ENCODE measurements at regions not wholly inside any gene's neighbourhood (a gene's known extent, or its start where the extent isn't known, plus 50 kb on each side); places are given as distances from the start of the nearest gene placed in this dataset.

DNA sequence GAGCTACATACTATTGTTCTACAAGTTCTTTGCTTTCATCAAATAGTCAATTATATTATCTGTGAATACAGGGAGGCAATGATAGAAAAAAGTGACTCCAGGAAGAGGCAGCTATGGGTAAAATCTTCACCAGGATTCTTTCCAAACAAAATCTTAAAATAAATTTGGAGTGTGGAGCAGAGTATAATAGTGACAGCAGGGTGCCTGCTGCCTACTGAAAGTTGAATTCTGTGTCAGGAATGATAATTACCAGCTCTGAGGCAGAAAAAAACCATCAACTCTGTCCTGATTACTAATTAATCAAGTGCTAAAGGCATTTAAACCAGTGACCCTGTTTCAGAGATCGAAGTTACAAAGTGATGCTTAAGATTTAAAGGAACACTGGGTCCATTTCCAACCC, 148.0 kb downstream of the DIPK2A start:
- peaks cover 4% of the 10 kb centered on the region for H3K9me3 Mint-ChIP-seq (ENCODE audit: unreplicated experiment)
- no peaks in the 10 kb centered on the region for H3K36me3 Mint-ChIP-seq (ENCODE audit: unreplicated experiment)
- no peak overlapping the region for H3K4me3 Mint-ChIP-seq (ENCODE audit: unreplicated experiment)
- TF ChIP-seq, protein P1, sequence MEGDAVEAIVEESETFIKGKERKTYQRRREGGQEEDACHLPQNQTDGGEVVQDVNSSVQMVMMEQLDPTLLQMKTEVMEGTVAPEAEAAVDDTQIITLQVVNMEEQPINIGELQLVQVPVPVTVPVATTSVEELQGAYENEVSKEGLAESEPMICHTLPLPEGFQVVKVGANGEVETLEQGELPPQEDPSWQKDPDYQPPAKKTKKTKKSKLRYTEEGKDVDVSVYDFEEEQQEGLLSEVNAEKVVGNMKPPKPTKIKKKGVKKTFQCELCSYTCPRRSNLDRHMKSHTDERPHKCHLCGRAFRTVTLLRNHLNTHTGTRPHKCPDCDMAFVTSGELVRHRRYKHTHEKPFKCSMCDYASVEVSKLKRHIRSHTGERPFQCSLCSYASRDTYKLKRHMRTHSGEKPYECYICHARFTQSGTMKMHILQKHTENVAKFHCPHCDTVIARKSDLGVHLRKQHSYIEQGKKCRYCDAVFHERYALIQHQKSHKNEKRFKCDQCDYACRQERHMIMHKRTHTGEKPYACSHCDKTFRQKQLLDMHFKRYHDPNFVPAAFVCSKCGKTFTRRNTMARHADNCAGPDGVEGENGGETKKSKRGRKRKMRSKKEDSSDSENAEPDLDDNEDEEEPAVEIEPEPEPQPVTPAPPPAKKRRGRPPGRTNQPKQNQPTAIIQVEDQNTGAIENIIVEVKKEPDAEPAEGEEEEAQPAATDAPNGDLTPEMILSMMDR (IDR thresholded peaks at IDR 0.05; ENCODE audit: partially characterized antibody, unreplicated experiment), result no peak
- H3K27me3 Mint-ChIP-seq (ENCODE audit: unreplicated experiment), result no peaks in the 10 kb centered on the region
- H3K27ac Mint-ChIP-seq (ENCODE audit: unreplicated experiment), result no peak overlapping the region
- DNase-seq, result no peak
- H3K4me1 Mint-ChIP-seq (ENCODE audit: low read depth, unreplicated experiment), result peaks cover 20% of the 10 kb centered on the region

DNA sequence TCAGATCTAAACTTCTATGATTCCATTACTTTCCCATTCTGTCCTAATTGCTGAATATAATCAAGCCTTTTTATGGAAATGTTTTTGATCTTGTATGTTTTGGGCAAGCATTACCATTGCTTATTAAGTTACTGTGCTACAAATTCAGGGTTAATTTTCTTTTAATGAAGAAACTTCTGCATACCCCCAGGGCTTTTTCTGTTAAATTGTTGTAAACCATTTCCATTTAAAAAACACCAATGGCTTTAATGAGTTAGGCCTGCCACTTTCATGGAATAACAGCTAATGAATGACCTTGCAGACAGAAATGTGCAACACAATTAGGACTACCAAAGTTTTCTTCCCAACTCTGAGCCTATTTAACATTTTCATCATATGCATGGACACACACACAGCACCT, 150.0 kb downstream of the DIPK2A start:
- Mint-ChIP-seq H3K4me3 (ENCODE audit: unreplicated experiment) (no peak overlapping the region), H3K27me3 (ENCODE audit: unreplicated experiment) (no peaks in the 10 kb centered on the region), H3K4me1 (ENCODE audit: low read depth, unreplicated experiment) (peaks cover 15% of the 10 kb centered on the region), H3K9me3 (ENCODE audit: unreplicated experiment) (peaks cover 4% of the 10 kb centered on the region), H3K36me3 (ENCODE audit: unreplicated experiment) (peaks cover 4% of the 10 kb centered on the region), H3K27ac (ENCODE audit: unreplicated experiment) (no peak overlapping the region)
- DNase-seq, result no peak
- TF ChIP-seq, protein P1 (IDR thresholded peaks at IDR 0.05; ENCODE audit: partially characterized antibody, unreplicated experiment), result no peak

DNA sequence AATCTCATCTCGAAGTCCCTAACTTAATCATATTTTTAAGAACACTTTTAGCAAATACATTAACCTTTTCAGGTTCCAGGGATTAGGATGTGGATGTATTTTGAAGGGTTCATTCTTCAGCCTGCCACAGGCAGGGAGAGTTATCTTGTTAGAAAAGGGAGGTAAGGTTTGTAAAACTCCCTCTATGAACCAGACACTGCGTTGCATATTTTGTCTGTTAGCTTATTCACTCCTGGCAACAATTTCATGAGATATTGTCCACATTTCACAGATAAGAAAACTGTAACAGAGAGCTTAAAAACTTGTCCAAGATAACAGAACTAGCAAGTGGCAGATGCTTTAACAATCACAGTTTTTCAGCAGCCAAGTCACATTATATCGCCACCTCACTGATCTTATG, 155.4 kb downstream of the DIPK2A start:
- peaks cover 42% of the 10 kb centered on the region for H3K4me1 Mint-ChIP-seq (ENCODE audit: low read depth, unreplicated experiment)
- H3K4me3 Mint-ChIP-seq (ENCODE audit: unreplicated experiment), result no peak overlapping the region
- peaks cover 7% of the 10 kb centered on the region for H3K36me3 Mint-ChIP-seq (ENCODE audit: unreplicated experiment)
- peak overlapping the region; percentile 93 for H3K27ac Mint-ChIP-seq (ENCODE audit: unreplicated experiment)
- TF ChIP-seq, protein P1 (IDR thresholded peaks at IDR 0.05; ENCODE audit: partially characterized antibody, unreplicated experiment), result no peak
- peaks cover 14% of the 10 kb centered on the region for H3K27me3 Mint-ChIP-seq (ENCODE audit: unreplicated experiment)
- H3K9me3 Mint-ChIP-seq (ENCODE audit: unreplicated experiment), result peaks cover 15% of the 10 kb centered on the region
- no peak for DNase-seq

DNA sequence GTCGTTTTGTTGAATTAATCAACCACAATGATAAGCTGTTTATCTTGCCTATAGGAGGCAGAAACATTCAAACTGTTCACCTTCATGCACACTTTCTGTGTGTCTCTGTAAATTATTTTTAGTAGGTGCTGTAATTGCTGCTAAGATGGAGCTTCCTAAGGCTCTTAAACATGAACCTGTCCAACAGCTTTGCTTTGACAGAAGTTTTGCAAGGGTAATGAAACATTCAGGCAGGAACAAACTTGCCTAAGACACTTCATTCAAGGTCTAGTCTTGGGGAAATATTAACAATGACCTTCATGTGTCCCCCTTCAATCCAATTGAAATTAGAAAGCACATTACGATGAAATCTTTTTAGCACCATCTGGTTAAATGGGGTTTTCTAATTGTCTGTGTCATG, 156.1 kb downstream of the DIPK2A start:
- Mint-ChIP-seq H3K4me1 (ENCODE audit: low read depth, unreplicated experiment) (peaks cover 41% of the 10 kb centered on the region), H3K4me3 (ENCODE audit: unreplicated experiment) (peak overlapping the region; percentile 77), H3K36me3 (ENCODE audit: unreplicated experiment) (peaks cover 7% of the 10 kb centered on the region), H3K27me3 (ENCODE audit: unreplicated experiment) (peaks cover 14% of the 10 kb centered on the region), H3K27ac (ENCODE audit: unreplicated experiment) (peak overlapping the region; percentile 93), H3K9me3 (ENCODE audit: unreplicated experiment) (peaks cover 16% of the 10 kb centered on the region)
- TF ChIP-seq, protein P1 (IDR thresholded peaks at IDR 0.05; ENCODE audit: partially characterized antibody, unreplicated experiment), result no peak
- DNase-seq, result no peak

DNA sequence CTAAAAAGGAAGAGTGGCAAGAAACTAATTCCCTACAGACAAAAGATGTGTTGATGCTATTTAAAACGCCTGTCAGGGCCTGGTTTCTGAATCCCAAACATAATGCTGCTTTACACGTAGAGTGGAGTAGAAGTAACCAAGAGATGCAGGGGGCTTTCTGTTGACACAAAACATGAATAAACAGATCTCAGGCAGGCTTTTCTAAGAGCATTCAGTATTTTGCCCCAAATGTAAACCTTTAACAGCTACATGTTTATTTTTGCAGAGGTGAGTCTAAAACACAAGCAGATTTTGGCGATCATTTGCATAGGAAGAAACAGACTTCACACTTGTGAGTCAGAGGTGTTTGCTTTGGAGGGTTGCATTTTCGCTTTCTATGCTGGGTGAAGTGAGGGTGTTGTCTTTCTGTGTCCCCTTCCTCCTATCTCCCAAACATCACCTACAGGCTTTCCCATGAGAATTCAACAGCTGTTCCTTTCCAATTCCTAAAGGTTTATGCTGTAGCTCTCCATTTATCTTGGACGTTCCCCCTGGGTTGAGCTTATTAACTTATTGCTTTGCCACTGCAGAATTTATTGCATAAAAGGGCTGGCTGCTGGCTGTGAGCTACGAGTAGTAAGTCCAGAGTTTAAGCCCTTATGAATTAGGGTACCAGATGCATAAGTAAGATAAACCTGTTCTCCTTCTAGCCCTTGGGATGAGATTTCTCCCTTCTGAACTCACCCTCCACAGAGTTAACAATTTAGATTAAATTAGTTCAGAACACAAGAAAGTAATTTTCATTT, 156.7 kb downstream of the DIPK2A start:
- no peak for DNase-seq
- Mint-ChIP-seq H3K27ac (ENCODE audit: unreplicated experiment) (peak overlapping the region; percentile 93), H3K9me3 (ENCODE audit: unreplicated experiment) (peaks cover 14% of the 10 kb centered on the region), H3K4me3 (ENCODE audit: unreplicated experiment) (peak overlapping the region; percentile 77), H3K27me3 (ENCODE audit: unreplicated experiment) (peaks cover 14% of the 10 kb centered on the region), H3K4me1 (ENCODE audit: low read depth, unreplicated experiment) (peaks cover 35% of the 10 kb centered on the region), H3K36me3 (ENCODE audit: unreplicated experiment) (peaks cover 7% of the 10 kb centered on the region)
- TF ChIP-seq, protein P1 (IDR thresholded peaks at IDR 0.05; ENCODE audit: partially characterized antibody, unreplicated experiment), result no peak

Measured in glutamatergic neuron (in vitro differentiated cells).